PC-3 (cell line): ENCODE measurements at regions not wholly inside any gene's neighbourhood (a gene's known extent, or its start where the extent isn't known, plus 50 kb on each side); places are given as distances from the start of the nearest gene placed in this dataset.

Source experiments
- ATAC-seq: fragments of 200-7000 bp; cut with Tn5 transposase; 2 replicates; pipeline ENCODE4 v1.9.1; 2020; ENCODE audit warnings: mild to moderate bottlenecking, moderate library complexity
- BruUV-seq: library from RNA; stranded (reverse); fragments of 400-500 nt; replicated peaks from 2 replicates; lab custom pipeline; 2021; lab: Mats Ljungman, UMichigan
- CTCF ChIA-PET: fragments of 300-600 bp; sonication (Branson Sonifier 250); formaldehyde crosslinking; loops from one replicate; lab custom pipeline; 2022; ENCODE audit warnings: antibody characterized with exemption; lab: Charles Lee
- POLR2A ChIA-PET: fragments of 300-600 bp; sonication (Branson Sonifier 250); formaldehyde crosslinking; loops from one replicate; lab custom pipeline; 2022; ENCODE audit warnings: antibody characterized with exemption; ENCODE audit not compliant: unreplicated experiment; lab: Charles Lee
- DNase-seq: peaks from one replicate; pipeline ENCODE4 v3.0.0-alpha.2; 2015
- H2AFZ ChIP-seq: fragments of 300-600 bp; sonication (generic); 2 replicates; pipeline ENCODE4 v1.6.0; 2016; ENCODE audit warnings: antibody characterized with exemption, low read length
- H3F3A ChIP-seq: fragments of 300-600 bp; sonication (generic); one replicate; pipeline ENCODE4 v1.6.0; 2017; ENCODE audit warnings: antibody characterized with exemption, low read length, control low read depth, mild to moderate bottlenecking; ENCODE audit not compliant: unreplicated experiment
- H3K27ac ChIP-seq: fragments of 300-600 bp; sonication (generic); 2 replicates; pipeline ENCODE4 v1.5.1; 2016; ENCODE audit warnings: mild to moderate bottlenecking, low read length
- H3K27me3 ChIP-seq: fragments of 300-600 bp; sonication (generic); 2 replicates; pipeline ENCODE4 v1.6.1; 2016; ENCODE audit warnings: low read length, mixed read lengths
- H3K36me3 ChIP-seq: fragments of 300-600 bp; sonication (generic); 2 replicates; pipeline ENCODE4 v1.6.1; 2016; ENCODE audit warnings: low read depth, mixed run types, low read length, mixed read lengths
- H3K4me1 ChIP-seq: fragments of 300-600 bp; sonication (generic); 2 replicates; pipeline ENCODE4 v1.5.1; 2016; ENCODE audit warnings: low read length; ENCODE audit not compliant: insufficient read depth
- H3K4me2 ChIP-seq: fragments of 300-600 bp; sonication (generic); 2 replicates; pipeline ENCODE4 v1.6.0; 2016; ENCODE audit warnings: low read length
- H3K4me3 ChIP-seq: fragments of 300-600 bp; sonication (generic); 2 replicates; pipeline ENCODE4 v1.5.1; 2016; ENCODE audit warnings: mild to moderate bottlenecking, low read length, mixed read lengths
- H3K79me2 ChIP-seq: fragments of 300-600 bp; sonication (generic); 2 replicates; pipeline ENCODE4 v1.6.1; 2017; ENCODE audit warnings: low read length, mixed read lengths
- H3K9ac ChIP-seq: fragments of 300-600 bp; sonication (generic); 2 replicates; pipeline ENCODE4 v1.6.0; 2016; ENCODE audit warnings: mild to moderate bottlenecking, low read length
- H3K9me2 ChIP-seq: fragments of 300-600 bp; sonication (generic); replicated peaks from 2 replicates; pipeline ENCODE4 v1.6.1; 2016; ENCODE audit warnings: mixed run types, low read length, mixed read lengths
- H3K9me3 ChIP-seq: fragments of 300-600 bp; sonication (generic); 2 replicates; pipeline ENCODE4 v1.6.1; 2016; ENCODE audit warnings: low read length, mixed read lengths
- H4K20me1 ChIP-seq: fragments of 300-600 bp; sonication (generic); 2 replicates; pipeline ENCODE4 v1.6.1; 2016; ENCODE audit warnings: low read length, mixed read lengths
- CTCF ChIP-seq: fragments of 300-600 bp; sonication (generic); conservative IDR thresholded peaks from 2 replicates; pipeline ENCODE4 v1.5.1; 2017; ENCODE audit warnings: antibody characterized with exemption, low read depth, mild to moderate bottlenecking, low read length
- EZH2 ChIP-seq: fragments of 300-600 bp; sonication (generic); IDR thresholded peaks from one replicate; pipeline ENCODE4 v1.6.1; 2017; ENCODE audit warnings: antibody characterized with exemption, mild to moderate bottlenecking, low read length; ENCODE audit not compliant: unreplicated experiment
- EZH2phosphoT487 ChIP-seq: fragments of 300-600 bp; sonication (generic); IDR thresholded peaks from 2 replicates; pipeline ENCODE4 v1.6.1; 2018; ENCODE audit warnings: mild to moderate bottlenecking, antibody characterized with exemption, low read length, borderline replicate concordance
- intact Hi-C: fragments of 100-400 bp; cut with micrococcal nuclease; formaldehyde crosslinking; loops from 2 replicates; pipeline ENCODE4 v1.9.0; 2023

- H3K36me3 ChIP-seq: no peaks in the 10 kb centered on the region
- no peaks in the 10 kb centered on the region for H3F3A ChIP-seq
- no peaks in the 10 kb centered on the region for H4K20me1 ChIP-seq
- TF ChIP-seq EZH2phosphoT487: no peak
- no peak for TF ChIP-seq CTCF
- TF ChIP-seq EZH2: no peak
- H3K4me3 ChIP-seq: no peak overlapping the region
- ATAC-seq (no peak), DNase-seq (no peak)
- intact Hi-C loops: no loop called here
- no peak overlapping the region for H3K27ac ChIP-seq
- no peak overlapping the region for H2AFZ ChIP-seq
- H3K79me2 ChIP-seq: no peaks in the 10 kb centered on the region
- no peaks in the 10 kb centered on the region for H3K4me1 ChIP-seq
- H3K9me3 ChIP-seq: 0 out of 2 replicates have a peak, but pooled peaks cover 4% of the 10 kb centered on the region
- no peaks in the 10 kb centered on the region for H3K27me3 ChIP-seq
- H3K9me2 ChIP-seq: no peaks in the 10 kb centered on the region
- H3K9ac ChIP-seq: no peak overlapping the region
- ChIA-PET CTCF (no interaction called here), POLR2A (no interaction called here)
- BruUV-seq: no TSS peak
- H3K4me2 ChIP-seq: no peak overlapping the region
Measured at GRCh38 chr17:22505660-22506059, 813.3 kb downstream of the KCNJ18 start.

GRCh38 chr17:22506231-22506630 is 813.9 kb downstream of the KCNJ18 start:
- BruUV-seq: no TSS peak
- ATAC-seq (no peak), DNase-seq (no peak)
- no peak overlapping the region for H3K9ac ChIP-seq
- no peaks in the 10 kb centered on the region for H3K36me3 ChIP-seq
- intact Hi-C loops: no loop called here
- ChIA-PET POLR2A (no interaction called here), CTCF (no interaction called here)
- TF ChIP-seq EZH2 (no peak), CTCF (no peak), EZH2phosphoT487 (no peak)
- no peak overlapping the region for H3K4me3 ChIP-seq
- no peaks in the 10 kb centered on the region for H3K9me2 ChIP-seq
- H3K4me2 ChIP-seq: no peak overlapping the region
- H3K27me3 ChIP-seq: no peaks in the 10 kb centered on the region
- H4K20me1 ChIP-seq: no peaks in the 10 kb centered on the region
- no peaks in the 10 kb centered on the region for H3K79me2 ChIP-seq
- H3K27ac ChIP-seq: no peak overlapping the region
- no peak overlapping the region for H2AFZ ChIP-seq
- H3K4me1 ChIP-seq: no peaks in the 10 kb centered on the region
- H3F3A ChIP-seq: no peaks in the 10 kb centered on the region
- 0 out of 2 replicates have a peak, but pooled peaks cover 4% of the 10 kb centered on the region for H3K9me3 ChIP-seq

GRCh38 chr17:22506861-22507260 is 814.5 kb downstream of the KCNJ18 start:
- H3K27ac ChIP-seq: no peak overlapping the region
- no peak overlapping the region for H3K9ac ChIP-seq
- H3K4me3 ChIP-seq: no peak overlapping the region
- H2AFZ ChIP-seq: no peak overlapping the region
- H3K79me2 ChIP-seq: no peaks in the 10 kb centered on the region
- no peaks in the 10 kb centered on the region for H3K9me2 ChIP-seq
- H4K20me1 ChIP-seq: no peaks in the 10 kb centered on the region
- ATAC-seq (no peak), DNase-seq (no peak)
- no peaks in the 10 kb centered on the region for H3K4me1 ChIP-seq
- ChIA-PET POLR2A (no interaction called here), CTCF (no interaction called here)
- H3F3A ChIP-seq: no peaks in the 10 kb centered on the region
- TF ChIP-seq EZH2: no peak
- no peak for TF ChIP-seq CTCF
- no peak for TF ChIP-seq EZH2phosphoT487
- no peaks in the 10 kb centered on the region for H3K36me3 ChIP-seq
- H3K4me2 ChIP-seq: no peak overlapping the region
- intact Hi-C loops: no loop called here
- no peaks in the 10 kb centered on the region for H3K27me3 ChIP-seq
- 0 out of 2 replicates have a peak, but pooled peaks cover 4% of the 10 kb centered on the region for H3K9me3 ChIP-seq
- BruUV-seq: no TSS peak
